ENCODE measurements at regions not wholly inside any gene's neighbourhood (a gene's known extent, or its start where the extent isn't known, plus 50 kb on each side); places are given as distances from the start of the nearest gene placed in this dataset.
"Not testable (repeated sequence)": the region's sequence is repeated elsewhere in the genome, so short reads cannot be mapped to it uniquely, and the experiment has no call there.

DNA sequence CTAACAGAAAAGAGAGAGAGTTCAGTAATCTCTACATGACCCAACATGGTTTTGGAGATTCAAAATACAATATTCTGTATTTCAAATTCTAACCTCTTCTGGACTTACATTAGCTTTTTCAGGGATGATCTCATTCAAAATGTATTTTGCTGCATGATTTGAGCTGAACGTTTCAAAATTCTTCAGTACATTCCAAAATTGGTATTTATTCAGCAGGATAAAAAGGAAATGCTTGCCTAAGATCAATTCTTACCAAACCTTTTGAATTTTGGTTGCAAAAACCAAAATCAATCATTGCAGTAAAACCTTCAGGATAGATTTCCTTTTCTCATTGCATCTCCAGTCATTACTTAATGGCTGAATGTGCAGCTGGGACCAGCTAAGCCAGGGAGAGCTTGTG, 1761.3 kb upstream of the SEL1L start:
- DNase-seq (ENCODE audit: low spot score) = no peak

DNA sequence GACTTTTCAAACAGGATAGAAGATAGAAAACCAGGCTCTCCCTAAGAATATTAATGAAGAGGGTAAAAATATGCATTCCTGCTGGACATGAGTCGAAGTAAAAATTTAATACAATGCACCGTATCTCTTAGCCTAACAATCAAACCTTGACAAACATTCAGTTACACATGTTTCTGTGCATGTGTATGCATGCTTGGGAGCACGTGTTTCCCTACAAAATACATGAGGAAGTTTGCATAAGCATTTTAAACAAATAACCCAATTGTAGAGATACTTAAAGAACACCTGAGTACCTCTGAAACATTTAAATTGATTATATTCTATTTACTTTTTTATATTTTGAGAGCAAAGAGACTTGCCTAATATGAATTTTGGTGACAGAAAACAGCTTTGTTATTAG, 1763.7 kb upstream of the SEL1L start:
- no peak for DNase-seq (ENCODE audit: low spot score)

- DNase-seq (ENCODE audit: low spot score) = not testable (repeated sequence)
These were observed 1764.4 kb upstream of the SEL1L start for GRCh38 chr14:83298016-83298415.

GRCh38 chr14:83300476-83301064, 1766.9 kb upstream of the SEL1L start:
- no peak for DNase-seq (ENCODE audit: low spot score)

DNA sequence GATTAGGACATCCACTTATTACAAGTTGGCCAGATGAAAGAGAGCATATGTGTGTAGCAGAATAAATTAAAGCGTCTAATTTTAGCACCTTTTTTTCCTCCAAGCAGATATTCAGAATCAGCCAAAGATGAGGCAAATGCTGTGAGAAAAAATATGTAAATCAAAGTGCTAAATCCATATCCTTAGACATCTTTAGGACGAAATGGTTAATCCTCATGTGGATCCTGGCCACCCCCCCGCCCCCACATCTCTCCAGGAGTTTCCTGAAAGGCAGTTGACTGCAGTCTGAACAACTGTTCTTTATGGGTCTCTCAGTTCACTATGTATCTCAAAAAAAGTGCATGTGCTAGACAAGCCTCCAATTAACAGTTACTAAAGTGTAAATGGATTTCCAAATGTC, 1768.1 kb upstream of the SEL1L start:
- DNase-seq (ENCODE audit: low spot score) = no peak

GRCh38 chr14:83309211-83309610, 1775.6 kb upstream of the SEL1L start:
- DNase-seq (ENCODE audit: low spot score) = no peak

DNA sequence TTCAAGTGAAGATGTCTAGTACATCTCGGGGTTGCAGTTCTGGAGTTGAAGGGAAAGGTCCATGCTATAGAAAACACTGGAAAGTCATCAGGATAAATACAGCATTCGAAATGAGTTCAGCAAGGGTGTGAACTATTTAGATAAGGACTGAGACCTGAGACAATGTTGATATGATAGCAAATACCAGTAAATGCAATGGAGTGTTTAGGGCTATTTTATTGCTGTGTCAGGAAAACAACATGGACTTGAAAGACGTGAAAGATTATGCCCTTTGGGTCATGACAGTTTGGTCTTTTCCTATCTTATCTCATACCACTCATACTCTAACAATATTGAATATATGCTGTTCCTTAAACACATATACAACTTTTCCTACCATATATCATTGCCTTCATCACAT, 1776.2 kb upstream of the SEL1L start:
- no peak for DNase-seq (ENCODE audit: low spot score)

DNA sequence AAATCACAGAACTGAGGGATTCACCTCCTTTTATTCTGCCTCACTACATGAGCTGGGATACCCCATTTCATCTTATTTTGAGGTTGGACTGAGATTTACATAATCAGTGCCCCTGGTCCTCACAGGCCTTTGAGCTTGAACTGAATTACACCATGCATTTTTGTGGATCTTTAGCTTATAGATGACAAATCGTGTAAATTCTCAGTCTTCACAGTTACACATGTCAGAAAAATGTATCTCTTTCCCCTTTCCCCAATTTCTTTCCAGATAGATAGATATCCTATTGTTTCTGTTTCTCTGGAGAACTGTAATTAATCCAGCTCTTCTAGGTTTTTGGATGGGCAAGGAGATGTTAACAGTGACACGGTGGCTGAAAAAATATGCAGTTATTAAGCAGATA, 1778.9 kb upstream of the SEL1L start:
- no peak for DNase-seq (ENCODE audit: low spot score)

- no peak for DNase-seq (ENCODE audit: low spot score)
These were observed 1781.1 kb upstream of the SEL1L start for GRCh38 chr14:83314764-83315163.

GRCh38 chr14:83316356-83316755, 1782.7 kb upstream of the SEL1L start:
- no peak for DNase-seq (ENCODE audit: low spot score)

GRCh38 chr14:83320837-83321236, 1787.2 kb upstream of the SEL1L start:
- no peak for DNase-seq (ENCODE audit: low spot score)

DNA sequence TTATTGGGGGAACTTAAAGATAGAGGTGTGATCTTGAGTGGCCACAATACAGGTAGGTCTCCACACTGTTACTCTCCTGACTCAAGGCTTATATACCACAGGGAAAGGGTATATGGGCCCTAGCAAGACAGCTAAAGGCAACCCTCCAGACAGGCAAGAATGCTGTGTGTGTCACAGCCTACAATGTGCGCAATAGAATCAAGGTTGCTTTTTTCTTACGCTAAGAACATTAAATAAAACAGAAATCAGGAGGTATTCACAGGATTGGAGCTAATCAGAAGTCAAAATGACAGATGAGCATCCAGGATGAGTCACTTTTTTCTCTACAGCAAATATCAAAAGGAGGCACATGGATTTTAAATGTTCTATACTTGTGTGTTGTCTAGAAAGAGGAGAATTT, 1797.9 kb upstream of the SEL1L start:
- DNase-seq (ENCODE audit: low spot score) = no peak

DNA sequence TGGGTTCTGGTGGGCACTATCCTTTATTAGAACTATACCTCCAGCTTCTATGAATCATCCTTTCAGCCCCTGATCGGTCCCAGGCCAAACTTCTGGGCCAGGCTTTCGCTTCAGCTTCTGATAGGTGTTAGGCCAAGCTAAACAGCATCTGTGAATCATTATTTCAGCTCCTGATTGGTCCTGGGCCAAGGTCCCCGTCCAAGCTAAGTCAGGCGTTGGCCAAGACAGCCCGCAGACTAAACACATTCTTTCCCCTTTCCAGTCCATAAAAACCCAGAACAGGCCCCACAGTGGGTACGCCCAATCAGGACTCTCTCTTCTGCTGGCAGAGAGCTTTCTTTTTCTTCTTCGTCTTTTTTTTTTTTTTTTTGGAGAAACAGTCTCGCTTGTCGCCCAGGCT, 1808.9 kb upstream of the SEL1L start:
- peak; percentile 45 for DNase-seq (ENCODE audit: low spot score)

DNA sequence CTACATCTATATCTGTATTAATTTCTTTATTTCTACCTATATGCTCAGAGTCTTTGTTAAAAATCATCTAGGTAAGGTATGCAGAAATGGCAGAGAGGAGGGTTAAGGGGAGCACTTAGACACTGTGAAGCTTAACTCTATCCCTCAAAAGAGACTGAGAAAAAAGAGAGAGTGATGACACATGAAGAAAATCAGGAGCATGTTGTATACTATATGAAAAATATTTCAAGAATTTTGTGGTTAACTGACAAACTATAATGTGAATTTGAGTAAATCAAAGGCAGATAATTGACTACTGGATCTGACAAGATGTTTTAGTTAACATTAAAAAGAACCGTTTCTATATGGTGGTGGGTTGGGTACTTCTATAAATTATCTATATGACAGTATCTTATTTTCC, 1814.2 kb upstream of the SEL1L start:
- no peak for DNase-seq (ENCODE audit: low spot score)

DNA sequence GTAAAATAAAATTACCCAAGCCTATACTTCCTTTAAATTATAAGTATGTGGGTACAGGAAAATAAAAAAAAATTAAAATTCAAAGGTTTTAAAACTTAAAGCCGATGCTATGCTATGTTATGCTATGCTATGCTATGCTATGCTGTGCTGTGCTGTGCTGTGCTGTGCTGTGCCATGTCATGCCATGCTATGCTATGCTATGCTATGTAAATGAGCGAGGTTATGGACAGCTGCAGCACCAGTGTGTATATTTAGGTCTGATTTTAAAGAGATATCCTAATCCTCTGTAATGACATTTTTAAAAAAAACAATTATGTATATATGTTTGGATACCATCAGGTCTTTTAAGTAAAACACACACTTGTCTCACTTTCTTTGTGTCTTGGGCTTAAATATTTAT, 1822.0 kb upstream of the SEL1L start:
- no peak for DNase-seq (ENCODE audit: low spot score)

DNA sequence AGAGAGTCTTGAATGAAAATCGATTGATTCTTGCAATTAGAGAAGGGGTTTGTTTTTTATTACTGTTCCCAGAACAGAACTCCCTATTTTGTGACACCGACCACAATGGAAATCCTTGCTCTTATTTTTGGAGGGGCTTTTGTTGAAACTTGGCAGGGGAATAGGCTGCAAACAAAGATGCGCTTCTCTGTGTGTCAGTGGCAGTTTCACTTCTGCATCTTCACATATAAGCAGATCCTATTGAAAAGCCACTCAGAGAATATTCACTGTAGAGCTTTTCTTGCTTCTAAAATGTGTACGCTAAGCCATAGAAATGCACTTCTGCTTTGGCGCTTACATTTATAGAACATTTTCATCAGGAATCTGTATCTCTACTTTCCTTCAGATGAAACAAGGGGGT, 1822.4 kb upstream of the SEL1L start:
- DNase-seq (ENCODE audit: low spot score) = no peak

DNA sequence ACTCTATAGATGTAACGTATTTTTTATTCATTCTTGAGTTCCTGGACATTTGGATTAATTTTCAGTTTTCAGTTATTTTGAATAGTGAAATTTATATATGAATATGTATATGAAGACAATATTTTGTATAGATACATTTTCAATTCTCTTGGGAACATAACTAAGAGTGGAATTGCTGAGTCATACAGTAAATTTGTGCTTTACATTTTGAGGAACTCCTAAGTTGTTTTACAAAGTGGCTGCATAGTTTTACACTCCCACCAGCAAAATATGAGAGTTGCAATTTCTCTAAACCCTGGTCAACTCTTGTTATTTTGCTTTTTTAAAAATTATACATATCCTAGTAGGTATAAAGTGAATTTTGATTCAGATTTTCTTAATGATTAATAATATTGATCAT, 1838.6 kb upstream of the SEL1L start:
- DNase-seq (ENCODE audit: low spot score) = no peak

GRCh38 chr14:83379436-83379835, 1845.8 kb upstream of the SEL1L start:
- no peak for DNase-seq (ENCODE audit: low spot score)

- no peak for DNase-seq (ENCODE audit: low spot score)
These were observed 1850.6 kb upstream of the SEL1L start for GRCh38 chr14:83384253-83384652.

DNA sequence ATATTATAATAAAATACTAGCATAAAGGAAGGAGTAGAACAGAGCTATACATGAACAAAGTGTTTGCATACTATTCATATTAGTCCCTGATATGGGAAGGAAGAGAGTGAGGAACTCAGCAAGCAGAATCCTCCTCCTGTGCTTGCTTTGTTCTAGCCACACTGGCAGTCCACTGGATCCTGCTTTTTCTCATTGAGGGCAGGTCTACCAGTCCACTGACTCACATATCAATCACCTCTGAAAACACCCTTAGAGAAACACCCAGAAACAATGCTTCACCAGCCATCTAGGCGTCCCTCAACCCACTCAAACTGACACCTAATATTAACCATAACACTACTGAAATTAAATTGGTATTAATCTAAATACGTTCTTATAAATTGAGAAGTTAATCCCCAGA, 1861.7 kb upstream of the SEL1L start:
- no peak for DNase-seq (ENCODE audit: low spot score)

GRCh38 chr14:83416476-83416875, 1882.8 kb upstream of the SEL1L start:
- no peak for DNase-seq (ENCODE audit: low spot score)

DNA sequence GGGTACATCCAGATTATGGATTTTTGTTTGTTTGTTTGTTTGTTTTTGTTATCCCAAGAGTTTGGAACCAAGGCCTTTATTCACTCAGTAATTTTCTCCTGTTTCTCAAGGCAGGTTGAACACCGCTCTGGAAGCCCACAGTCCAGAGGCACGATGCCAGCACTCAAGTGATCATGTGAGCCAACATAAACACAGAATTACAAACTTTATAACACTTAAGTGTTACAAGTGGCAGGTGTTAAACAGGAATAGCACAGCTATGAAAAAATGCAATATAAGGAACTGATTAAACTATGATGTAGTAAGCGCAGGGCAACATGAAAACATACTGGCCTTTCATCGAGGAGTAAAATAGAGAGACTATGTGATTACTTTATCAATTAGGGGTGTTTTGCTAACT, 1885.8 kb upstream of the SEL1L start:
- DNase-seq (ENCODE audit: low spot score) = no peak

DNA sequence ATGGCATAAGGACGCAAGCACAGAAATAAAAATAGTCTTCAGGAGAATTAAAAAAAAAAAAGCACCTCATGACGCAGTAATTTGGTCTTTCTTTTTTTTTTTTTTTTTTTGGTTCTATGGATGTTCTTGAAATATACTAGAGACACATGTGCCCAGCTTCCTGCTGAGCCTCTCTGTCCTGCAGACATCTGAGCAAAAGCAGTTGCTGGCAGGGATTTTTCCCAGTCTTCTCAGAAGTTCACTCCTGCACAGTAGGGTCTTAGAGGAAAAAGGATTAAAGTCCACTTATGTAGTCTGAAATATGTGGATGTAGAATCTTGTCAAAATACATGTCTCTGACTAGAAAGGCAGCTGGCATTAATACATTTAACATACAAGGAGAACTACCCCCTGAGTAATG, 1888.1 kb upstream of the SEL1L start:
- DNase-seq (ENCODE audit: low spot score) = no peak

DNA sequence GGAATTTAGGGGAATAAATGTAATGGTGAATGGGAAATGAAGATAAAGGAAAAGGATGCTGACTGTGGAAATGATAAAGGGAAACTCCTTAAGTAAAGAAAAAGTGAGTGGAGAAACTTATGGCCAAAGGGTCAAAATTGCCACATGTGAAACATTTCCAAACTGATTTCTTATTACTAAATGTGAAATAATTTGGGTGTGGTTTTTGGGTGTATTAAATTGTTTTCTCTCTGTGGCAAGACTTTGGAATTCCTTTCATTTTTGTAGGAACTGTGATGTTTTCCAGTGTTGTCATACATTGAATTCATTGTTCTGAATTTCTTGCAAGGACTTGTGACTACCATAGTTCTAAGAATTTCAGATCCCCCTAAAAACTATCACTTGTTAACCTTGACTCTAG, 1891.5 kb upstream of the SEL1L start:
- DNase-seq (ENCODE audit: low spot score) = no peak

DNA sequence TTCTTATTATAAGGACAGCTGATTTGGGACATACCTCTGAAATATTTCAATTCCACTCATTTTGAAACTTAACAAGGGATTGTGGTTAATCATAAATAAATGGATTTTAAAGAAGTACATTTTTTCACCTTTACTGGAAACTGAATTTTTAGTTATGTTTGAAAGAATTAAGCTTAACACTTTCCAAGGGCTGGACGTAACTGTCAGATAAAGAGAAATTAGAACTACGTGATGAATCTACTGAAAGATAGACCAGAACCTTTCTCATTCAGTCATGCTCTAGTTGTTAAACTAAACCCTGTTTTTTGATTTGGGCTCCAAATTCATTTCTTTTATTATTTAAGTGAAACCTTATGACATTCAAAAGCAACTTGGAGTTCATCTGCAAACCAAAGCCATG, 1892.1 kb upstream of the SEL1L start:
- no peak for DNase-seq (ENCODE audit: low spot score)
